ENCODE measurements at regions not wholly inside any gene's neighbourhood (a gene's known extent, or its start where the extent isn't known, plus 50 kb on each side); places are given as distances from the start of the nearest gene placed in this dataset.
"Not testable (repeated sequence)": the region's sequence is repeated elsewhere in the genome, so short reads cannot be mapped to it uniquely, and the experiment has no call there.

DNA sequence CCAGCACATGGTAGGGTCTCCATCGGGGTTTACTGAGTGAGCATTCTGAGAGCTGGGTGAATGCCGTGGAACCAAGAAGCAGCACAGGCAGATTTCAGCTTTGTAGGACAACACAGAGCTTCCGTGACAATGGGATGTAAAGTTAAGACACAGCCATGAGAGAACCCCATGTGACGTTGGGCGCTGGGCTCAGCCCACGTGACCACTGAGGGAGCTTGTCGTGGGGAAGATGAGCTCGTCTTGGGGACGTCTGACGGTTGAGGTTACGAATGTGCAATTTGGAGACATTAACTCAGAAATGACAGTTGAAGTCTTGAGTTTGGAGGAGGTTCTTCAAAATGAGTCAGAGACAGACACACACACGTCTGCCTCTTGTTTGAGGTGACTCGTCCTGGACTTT, 51.5 kb upstream of the MUC20 start:
- not testable (repeated sequence) for DNase-seq (ENCODE audit: low read depth in 2 of 2, low spot score in 1 of 2)

DNA sequence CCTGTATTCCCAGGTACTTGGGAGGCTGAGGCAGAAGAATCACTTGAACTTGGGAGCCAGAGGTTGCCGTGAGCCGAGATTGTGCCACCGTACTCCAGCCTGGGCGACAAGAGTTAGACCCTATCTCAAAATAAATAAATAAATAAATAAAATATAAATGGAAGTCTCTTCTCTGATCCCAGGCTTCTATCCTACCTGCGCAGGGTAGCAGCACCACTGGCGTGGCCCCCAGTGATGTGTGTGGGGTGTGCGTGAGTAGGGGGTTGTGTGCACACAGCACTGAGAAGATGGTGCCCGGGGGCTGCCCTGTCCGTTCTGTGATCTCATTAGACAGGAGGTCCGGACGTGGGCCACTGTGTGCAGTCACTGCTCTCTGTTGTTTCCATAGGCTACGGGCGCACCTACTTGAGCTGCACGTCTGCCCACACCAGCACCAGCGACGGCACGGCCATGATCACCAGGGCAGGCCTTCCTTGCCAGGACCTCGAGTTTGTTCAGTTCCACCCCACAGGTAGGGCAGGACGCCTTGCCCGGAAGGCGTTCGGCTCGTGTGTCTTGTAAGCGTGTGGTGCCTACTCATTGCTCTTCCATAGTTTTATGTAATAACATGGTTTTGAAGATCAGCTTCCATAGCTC, 52.5 kb upstream of the MUC20 start:
- DNase-seq (ENCODE audit: low read depth in 2 of 2, low spot score in 1 of 2), result not testable (repeated sequence)

DNA sequence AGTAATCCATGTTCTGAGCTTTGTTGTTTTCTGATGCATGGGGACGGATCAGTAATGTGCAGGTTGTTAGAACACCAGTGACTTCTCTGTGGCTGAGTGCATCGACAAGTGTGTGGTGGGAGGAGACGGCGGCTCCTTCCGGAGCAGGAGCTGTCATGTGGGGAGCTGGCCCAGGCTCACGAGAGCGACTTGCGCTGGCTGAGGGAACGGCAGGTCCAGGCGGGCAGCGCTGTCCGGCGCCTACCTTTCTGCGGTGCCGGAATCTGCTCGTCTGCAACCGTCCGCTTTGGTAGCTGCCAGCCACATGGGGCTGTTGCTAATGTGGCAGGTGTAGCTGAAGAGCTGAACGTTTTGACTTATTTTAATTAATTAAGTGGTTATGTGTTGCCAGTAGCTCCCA, 55.5 kb upstream of the MUC20 start:
- not testable (repeated sequence) for DNase-seq (ENCODE audit: low read depth in 2 of 2, low spot score in 1 of 2)

DNA sequence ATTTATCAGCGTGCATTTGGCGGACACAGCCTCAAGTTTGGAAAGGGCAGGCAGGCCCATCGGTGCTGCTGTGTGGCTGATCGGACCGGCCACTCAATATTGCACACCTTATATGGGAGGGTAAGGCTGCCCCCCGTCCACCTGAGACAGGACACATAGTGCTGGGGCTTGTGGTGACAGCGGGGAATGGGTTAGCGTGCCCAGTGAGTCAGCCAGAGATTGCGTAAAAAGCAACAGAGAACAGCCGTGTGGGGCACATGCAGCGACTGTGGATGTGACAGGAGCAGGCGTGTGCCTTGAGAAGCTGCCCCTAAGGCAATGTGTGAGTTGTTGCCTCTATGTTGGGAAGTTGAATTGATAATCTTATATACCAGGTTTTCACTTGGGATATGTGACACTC, 56.6 kb upstream of the MUC20 start:
- DNase-seq (ENCODE audit: low read depth in 2 of 2, low spot score in 1 of 2), result not testable (repeated sequence)

DNA sequence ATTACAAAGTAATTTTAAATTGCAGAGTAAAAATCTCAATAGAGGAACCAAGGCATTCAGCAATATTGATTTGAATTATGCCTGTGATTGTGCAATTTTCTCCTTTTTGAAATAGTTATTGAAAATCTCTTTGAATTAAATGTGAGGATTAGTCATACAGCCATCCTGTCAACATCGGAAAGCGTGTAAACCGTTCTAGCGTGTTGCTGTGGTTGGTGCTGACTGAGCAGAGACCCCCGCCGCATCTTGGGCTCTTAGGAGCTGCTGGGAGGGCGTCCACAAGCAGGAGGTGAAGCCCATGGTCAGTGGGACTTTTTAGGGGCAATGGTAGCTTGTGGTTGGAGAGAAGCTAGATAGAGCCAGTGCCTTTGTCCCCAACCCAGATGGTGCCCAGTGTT, 61.6 kb upstream of the MUC20 start:
- DNase-seq (ENCODE audit: low read depth in 2 of 2, low spot score in 1 of 2), result not testable (repeated sequence)

DNA sequence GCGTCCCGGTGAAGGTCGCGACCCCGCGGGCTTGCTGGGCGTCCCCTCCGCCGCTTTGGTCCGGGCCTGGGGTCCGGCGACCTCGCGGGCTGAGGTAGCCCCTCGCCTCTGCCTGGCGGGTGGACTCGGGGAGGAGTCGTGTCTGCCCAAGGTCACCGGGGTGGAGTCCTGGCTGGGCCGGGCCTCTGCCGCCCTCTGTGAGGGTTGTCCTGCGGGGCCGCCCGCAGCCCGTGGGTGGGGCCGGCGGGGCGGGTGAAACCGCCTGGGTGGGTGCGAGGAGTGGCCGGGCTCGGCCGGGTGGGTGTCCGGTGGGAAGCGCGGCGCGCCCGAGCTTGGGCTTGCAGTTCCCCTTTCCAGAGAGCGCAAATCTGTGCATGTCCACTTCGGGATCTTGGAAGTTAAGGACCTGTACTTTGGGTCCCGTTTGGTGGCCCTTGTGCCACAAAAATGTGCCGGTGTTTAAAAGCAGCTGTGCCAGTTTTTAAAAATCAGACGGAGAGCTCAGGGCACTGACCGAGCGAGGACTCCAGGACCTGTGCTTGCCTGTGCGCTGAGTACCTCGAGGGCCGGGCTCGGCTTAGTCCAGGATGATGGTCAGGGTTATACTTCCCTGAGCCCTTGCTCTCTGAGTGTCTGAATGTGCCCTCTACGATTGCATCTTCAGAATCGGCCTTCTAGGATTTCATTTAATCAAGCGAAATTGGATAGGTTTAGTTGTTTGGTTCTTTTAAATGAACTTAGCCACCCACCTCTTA, 62.2 kb upstream of the MUC20 start:
- DNase-seq (ENCODE audit: low read depth in 2 of 2, low spot score in 1 of 2), result not testable (repeated sequence)

DNA sequence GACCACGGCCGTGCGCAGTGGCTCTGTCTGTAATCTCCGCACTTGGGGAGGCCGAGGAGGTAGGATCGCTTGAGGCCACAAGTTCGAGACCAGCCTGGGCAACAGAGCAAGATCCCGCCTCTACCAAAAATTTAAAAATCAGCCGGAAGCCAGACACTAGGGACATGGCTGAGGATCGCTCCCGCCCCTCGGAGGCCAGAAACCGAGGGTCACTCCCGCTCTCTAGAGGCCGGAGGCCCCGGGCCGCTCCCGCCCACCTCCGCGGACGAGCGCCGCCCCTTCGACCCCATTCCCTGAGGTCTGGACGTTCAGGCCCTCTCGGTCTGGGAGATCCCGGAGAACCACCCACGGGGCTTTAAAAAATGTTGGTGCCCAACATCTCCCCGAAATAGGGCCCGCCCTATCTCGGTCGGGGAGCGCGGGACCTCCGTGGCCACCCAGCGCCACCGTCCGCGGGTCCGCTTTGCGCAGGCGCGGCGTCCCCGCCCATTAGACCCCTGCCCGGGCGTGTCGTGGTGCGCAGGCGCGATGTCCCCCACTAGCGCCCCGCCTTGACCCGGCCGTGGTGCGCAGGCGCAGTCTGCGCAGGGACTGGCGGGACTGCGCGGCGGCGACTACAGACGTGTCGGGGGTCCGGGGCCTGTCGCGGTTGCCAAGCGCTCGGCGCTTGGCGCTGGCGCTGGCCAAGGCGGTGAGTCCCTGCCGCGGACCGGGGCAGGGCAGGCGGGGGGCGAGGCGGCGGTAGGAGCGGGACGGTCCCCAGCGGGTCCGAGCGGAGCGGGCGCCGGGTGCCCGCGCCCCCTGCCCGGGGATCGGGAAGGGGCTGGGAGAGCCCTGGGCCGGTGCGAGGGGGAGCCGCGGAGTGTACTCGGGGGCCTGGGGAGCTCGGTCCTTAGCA, 63.1 kb upstream of the MUC20 start:
- DNase-seq (ENCODE audit: low read depth in 2 of 2, low spot score in 1 of 2), result peak; percentile 28 to 85

DNA sequence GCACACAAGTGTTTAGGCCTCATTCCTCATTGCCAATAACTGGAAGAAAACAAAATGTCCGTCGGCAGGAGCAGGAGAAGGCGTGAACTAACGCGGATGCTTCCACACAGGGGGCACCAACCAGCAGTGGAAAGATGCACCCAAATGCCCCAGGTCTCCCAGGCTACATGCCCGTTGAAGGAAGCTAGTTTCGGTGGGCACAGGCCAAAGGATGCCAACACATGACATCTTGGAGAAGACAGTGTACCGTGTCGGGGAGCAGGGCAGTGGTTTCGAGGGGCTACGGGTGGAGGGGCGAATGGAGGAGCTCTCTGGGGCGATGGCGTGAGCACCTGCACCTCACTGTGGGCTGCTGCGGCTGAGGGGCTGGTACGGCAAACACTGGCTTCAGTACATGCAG, 64.7 kb upstream of the MUC20 start:
- DNase-seq (ENCODE audit: low read depth in 2 of 2, low spot score in 1 of 2), result not testable (repeated sequence)

DNA sequence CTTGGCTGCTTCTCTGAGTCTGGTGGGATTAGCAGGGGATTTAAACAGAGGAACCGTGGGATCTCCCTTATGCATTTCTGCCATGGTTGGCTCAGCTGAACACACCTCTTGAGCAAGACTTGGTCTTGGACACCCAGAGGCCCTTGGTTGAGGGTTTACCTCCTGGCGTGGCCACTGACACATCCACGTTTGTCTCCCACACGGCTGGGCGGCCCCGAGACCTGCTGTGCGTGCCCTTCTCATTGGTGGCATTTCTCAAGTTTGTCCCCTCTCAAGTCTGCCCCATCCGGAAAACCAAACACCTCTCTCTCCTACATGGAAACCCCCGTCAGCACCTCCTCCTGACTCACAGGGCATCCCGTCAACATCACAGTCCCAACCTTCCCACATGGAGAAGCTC, 66.0 kb upstream of the MUC20 start:
- DNase-seq (ENCODE audit: low read depth in 2 of 2, low spot score in 1 of 2), result not testable (repeated sequence)

DNA sequence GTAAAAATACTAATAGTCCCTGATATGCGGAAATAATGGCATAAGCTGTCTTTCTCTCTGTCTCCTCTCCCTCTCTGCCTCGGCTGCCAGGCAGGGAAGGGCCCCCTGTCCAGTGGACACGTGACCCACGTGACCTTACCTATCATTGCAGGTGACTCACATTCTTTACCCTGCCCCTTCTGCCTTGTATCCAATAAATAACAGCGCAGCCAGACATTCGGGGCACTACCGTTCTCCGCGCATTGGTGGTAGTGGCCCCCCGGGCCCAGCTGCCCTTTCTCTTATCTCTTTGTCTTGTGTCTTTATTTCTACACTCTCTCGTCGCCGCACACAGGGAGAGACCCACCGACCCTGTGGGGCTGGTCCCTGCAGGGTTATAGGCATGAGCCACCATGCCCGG, 66.6 kb upstream of the MUC20 start:
- not testable (repeated sequence) for DNase-seq (ENCODE audit: low read depth in 2 of 2, low spot score in 1 of 2)

DNA sequence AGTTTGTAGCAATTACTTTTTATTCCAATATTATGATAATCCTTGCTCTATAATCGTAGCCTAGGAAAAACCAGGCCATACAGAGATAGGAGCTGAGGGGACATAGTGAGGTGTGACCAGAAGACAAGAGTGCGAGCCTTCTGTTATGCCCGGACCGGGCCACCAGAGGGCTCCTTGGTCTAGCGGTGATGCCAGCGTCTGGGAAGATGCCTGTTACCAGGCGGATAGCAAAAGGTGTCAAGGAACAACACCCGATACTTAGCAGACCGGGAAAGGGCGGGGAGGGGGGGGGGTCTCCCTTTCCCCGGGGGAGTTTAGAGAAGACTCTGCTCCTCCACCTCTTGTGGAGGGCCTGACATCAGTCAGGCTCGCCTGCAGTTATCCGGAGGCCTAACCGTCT, 67.1 kb upstream of the MUC20 start:
- not testable (repeated sequence) for DNase-seq (ENCODE audit: low read depth in 2 of 2, low spot score in 1 of 2)

DNA sequence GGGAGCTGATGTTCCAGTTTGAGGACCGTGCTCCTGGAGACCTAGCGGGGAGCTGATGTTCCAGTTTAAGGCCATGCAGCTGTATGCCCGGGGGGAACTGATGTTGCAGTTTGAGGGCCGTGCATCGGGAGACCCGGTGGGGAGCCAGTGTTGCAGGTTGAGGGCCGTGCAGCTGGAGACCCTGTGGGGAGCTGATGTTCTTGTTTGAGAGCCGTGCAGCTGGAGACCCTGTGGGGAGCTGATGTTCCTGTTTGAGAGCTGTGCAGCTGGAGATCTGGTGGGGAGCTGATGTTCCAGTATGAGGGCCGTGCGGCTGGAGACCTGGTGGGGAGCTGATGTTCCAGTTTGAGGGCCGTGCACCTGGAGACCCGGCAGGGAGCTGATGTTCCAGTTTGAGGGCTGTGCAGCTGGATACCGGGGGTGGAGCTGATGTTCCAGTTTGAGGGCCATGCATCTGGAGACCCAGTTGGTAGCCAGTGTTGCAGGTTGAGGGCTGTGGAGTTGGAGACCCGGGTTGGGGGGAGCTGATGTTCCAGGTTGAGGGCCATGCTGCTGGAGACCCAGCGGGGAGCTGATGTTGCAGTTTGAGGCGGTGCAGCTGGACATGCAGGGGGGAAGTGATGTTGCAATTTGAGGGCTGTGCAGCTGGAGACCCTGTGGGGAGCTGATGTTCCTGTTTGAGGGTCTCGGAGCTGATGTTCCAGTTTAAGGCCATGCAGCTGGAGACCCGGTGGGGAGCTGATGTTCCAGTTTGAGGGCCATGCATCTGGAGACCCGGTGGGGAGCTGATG, 64.4 kb upstream of the APOD start:
- not testable (repeated sequence) for DNase-seq (ENCODE audit: low read depth in 2 of 2, low spot score in 1 of 2)

DNA sequence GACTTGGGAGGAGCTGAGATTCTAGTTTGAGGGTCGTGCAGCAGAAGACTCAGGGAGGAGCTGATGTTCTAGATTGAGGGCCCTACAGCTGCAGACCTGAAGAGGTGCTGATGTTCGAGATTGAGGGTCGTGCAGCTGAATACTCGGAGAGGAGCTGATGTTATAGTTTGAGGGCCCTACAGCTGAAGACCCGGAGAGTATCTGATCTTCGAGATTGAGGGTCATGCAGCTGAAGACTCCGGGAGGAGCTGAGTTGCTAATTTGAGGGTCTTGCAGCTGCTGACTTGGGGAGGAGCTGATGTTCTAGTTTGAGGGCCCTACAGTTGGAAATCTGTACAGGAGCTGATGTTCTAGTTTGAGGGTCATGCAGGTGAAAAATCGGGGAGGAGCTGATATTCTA, 62.1 kb upstream of the APOD start:
- not testable (repeated sequence) for DNase-seq (ENCODE audit: low read depth in 2 of 2, low spot score in 1 of 2)

DNA sequence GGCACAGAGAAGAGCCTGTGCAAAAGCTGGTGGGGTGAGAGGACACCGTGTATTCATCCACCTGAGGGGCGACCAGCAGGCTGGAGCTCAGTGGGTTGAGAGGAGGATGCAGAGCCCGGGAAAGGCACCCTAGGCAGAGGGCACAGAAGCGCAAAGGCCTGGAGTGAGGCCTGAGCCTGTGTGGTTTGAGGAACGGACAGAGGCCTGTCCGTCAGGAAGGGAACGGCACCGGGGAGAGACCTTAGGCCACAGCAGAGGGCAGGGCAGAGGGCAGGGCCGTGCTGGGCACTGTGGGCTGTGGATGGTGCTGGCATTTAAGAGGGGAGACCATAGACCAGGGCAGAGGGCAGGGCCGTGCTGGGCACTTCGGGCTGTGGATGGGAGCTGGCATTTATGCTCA, 59.5 kb upstream of the APOD start:
- DNase-seq (ENCODE audit: low read depth in 2 of 2, low spot score in 1 of 2), result not testable (repeated sequence)

DNA sequence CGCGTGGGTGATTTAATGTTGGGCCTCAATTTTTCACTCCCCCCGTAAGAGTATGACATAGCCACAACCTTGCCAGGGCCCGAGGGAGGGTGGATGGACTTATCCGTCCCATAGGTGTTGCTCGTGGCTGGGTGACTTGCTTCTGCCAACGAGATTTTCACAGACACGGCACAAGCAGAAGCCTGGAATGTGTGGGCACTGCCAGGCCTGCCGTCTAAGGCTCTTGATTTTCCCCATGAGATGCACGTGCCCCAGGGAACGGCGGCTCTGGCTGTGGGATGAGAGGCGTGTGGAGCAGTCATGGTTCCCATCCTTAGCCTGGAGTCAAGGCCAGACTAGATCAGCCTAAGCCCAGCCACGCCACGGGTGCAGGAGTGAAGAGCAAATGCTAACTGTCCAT, 58.6 kb upstream of the APOD start:
- not testable (repeated sequence) for DNase-seq (ENCODE audit: low read depth in 2 of 2, low spot score in 1 of 2)

DNA sequence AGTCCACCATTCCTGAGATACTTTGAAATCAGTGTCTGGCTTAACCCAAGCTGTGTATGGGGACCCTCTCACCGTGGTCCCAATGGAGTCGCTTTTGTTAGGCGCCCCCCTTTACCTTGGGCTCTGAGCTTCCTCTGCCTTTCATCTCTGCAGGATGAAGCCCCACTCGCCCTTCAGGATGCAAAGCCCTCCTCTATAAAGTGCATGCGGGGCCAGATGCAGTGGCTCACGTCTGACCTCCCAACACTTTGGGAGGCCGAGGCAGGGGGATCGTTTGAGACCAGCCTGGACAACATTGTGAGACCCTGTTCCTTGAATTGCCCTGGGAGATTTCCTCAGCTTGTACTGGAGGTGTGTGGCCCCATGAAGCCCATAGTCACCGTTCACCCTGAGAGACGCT, 54.7 kb upstream of the APOD start:
- DNase-seq (ENCODE audit: low read depth in 2 of 2, low spot score in 1 of 2), result not testable (repeated sequence)

DNA sequence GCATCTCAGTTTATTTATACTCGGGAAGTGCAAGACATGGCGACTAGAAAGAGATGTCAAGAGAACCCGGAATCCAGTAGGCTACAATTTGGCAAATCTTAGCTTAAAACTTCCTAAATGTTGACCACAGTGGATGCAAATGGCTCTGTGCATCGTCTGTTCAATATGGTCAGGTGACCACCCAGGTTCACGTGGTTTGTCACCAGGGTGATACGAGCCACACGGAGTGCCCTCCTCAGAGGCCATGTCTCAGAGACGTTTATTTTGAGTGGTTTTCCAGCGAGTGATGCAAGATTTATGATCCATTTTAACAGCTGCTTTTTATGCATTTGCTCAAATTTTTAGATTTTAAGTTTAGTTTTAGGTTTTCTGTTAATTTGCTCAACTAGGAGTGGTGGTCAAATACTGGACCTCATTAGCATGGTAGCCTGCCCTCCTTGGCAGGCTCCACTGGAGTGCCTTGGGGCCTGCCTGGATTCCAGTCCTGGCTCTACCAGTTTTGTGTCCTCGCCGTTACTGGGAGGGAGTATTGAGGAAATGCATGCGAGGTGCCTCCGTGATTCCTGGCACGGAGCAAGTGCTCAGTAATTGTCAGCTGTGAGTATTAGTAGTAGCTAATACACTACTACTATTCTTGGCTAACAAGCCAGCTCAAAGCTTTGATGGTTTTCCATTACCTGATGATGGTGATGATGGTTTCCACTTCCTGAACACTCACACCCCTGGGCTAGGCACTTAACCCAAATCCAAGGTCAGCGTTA, 53.9 kb upstream of the APOD start:
- not testable (repeated sequence) for DNase-seq (ENCODE audit: low read depth in 2 of 2, low spot score in 1 of 2)

DNA sequence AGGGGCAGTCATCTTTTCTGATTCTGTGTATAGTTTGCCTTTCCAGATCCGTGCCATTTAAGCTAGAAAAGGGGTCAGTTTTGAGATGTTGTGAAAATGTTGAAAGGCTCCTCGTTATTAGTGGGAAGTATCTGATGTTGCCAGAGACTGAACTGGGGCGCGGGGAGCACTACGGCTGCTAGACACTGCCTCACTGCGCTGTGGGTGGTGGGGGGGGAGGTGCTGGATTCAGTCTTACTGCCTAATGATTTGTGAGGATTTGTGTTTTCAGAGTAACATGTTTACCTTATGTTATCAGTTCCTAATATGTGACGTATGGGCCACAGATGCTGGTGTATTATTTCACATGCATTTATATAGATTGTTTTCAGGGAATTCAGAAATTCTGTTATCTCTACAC, 53.3 kb upstream of the APOD start:
- not testable (repeated sequence) for DNase-seq (ENCODE audit: low read depth in 2 of 2, low spot score in 1 of 2)

DNA sequence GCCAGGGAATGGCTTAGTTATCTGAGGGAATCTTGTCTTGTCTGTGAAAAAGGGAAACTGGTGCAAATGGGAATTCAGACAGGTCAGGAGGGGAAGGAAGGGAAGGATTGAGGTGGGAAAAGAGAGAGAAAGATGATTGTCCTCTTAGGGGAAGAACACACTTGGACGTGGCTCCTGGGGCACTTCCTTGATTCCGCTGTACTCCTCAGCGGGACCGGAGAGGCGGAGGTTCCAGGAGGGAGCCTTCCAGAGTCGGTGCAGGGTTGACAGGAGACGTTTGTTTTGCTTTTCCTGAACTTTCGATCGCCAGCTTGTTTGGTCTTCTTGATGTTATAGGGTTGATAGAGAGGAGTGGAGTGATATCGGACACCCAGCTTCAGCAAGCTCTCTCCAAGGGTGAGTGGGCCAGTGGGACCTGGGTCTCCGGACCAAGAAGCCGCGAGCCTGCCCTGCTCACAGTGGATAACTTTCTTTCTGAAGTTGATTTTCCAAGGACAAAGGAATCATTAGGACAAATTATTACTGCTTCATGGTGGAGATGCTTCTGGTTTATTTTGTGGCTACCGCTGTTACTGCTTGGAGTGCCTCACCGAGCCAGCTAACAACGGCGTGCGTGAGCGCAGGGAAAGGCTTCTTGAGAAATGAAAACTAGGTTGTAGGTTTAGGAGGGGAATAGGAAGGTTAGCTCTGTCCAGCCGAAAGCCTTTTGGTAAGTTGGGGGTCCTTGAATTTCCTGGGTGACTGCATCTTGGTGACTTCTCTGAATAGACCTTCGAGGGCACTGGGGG, 52.4 kb upstream of the APOD start:
- not testable (repeated sequence) for DNase-seq (ENCODE audit: low read depth in 2 of 2, low spot score in 1 of 2)
